ENCODE measurements at regions not wholly inside any gene's neighbourhood (a gene's known extent, or its start where the extent isn't known, plus 50 kb on each side); places are given as distances from the start of the nearest gene placed in this dataset.

DNA sequence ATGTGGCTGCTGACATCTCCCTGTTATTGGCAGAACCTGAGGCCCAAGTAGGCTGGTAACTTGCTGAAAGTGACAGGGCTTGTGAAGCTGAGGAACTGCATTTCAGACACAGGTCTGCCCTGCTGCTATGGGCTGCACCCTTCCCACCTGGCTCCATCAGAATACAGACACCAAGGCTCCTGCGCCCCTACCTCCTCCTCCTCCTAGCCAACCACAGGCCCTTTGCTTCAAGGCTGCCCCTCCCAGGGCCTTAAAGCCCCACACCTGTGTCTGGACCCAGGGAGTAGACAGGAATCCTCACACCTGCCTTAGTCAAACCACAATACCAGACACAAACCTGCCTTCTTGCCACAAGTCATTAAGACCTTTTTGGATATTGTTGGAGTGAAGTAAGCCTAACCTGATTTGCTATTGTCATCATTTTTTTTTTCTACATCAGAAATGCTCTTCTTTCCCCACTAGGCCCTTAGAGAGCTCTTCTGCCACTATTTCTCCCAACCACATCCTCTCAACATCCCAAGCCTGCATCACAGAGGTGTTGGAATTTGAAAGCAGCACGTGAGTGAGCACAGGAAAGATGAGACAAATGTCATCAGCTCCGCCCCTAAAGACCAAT lies 489.7 kb downstream of the EIPR1 start:
- no peak for TF ChIP-seq POLR2A (IDR thresholded peaks at IDR 0.05)
- no peak for TF ChIP-seq CTCF (IDR thresholded peaks at IDR 0.05)

Measured in right lobe of liver (tissue), 4 donors.